ENCODE measurements at regions not wholly inside any gene's neighbourhood (a gene's known extent, or its start where the extent isn't known, plus 50 kb on each side); places are given as distances from the start of the nearest gene placed in this dataset.

- TF ChIP-seq, protein P1, sequence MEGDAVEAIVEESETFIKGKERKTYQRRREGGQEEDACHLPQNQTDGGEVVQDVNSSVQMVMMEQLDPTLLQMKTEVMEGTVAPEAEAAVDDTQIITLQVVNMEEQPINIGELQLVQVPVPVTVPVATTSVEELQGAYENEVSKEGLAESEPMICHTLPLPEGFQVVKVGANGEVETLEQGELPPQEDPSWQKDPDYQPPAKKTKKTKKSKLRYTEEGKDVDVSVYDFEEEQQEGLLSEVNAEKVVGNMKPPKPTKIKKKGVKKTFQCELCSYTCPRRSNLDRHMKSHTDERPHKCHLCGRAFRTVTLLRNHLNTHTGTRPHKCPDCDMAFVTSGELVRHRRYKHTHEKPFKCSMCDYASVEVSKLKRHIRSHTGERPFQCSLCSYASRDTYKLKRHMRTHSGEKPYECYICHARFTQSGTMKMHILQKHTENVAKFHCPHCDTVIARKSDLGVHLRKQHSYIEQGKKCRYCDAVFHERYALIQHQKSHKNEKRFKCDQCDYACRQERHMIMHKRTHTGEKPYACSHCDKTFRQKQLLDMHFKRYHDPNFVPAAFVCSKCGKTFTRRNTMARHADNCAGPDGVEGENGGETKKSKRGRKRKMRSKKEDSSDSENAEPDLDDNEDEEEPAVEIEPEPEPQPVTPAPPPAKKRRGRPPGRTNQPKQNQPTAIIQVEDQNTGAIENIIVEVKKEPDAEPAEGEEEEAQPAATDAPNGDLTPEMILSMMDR (IDR thresholded peaks at IDR 0.05; ENCODE audit: borderline replicate concordance, control extremely low read depth, extremely low read depth, insufficient read depth, missing control alignments), result no peak
- in situ Hi-C loops (cut with MboI; ENCODE audit: low sequenced_read_pairs, unreplicated experiment), result no loop called here
- no peak for DNase-seq (ENCODE audit: low spot score)
Observed at GRCh38 chr3:124267406-124267805, 275.5 kb upstream of the ROPN1 start.

GRCh38 chr3:124268355-124268754 is 276.4 kb upstream of the ROPN1 start:
- in situ Hi-C loops (cut with MboI; ENCODE audit: low sequenced_read_pairs, unreplicated experiment), result no loop called here
- TF ChIP-seq, protein P1 (IDR thresholded peaks at IDR 0.05; ENCODE audit: borderline replicate concordance, control extremely low read depth, extremely low read depth, insufficient read depth, missing control alignments), result no peak
- no peak for DNase-seq (ENCODE audit: low spot score)

- TF ChIP-seq, protein P1 (IDR thresholded peaks at IDR 0.05; ENCODE audit: borderline replicate concordance, control extremely low read depth, extremely low read depth, insufficient read depth, missing control alignments), result no peak
- in situ Hi-C loops (cut with MboI; ENCODE audit: low sequenced_read_pairs, unreplicated experiment), result no loop called here
- DNase-seq (ENCODE audit: low spot score), result no peak
Observed at GRCh38 chr3:124269619-124270018, 277.7 kb upstream of the ROPN1 start.

- no peak for DNase-seq (ENCODE audit: low spot score)
- in situ Hi-C loops (cut with MboI; ENCODE audit: low sequenced_read_pairs, unreplicated experiment), result no loop called here
- TF ChIP-seq, protein P1 (IDR thresholded peaks at IDR 0.05; ENCODE audit: borderline replicate concordance, control extremely low read depth, extremely low read depth, insufficient read depth, missing control alignments), result no peak
Observed at GRCh38 chr3:124272605-124273151, 280.8 kb upstream of the ROPN1 start.

DNA sequence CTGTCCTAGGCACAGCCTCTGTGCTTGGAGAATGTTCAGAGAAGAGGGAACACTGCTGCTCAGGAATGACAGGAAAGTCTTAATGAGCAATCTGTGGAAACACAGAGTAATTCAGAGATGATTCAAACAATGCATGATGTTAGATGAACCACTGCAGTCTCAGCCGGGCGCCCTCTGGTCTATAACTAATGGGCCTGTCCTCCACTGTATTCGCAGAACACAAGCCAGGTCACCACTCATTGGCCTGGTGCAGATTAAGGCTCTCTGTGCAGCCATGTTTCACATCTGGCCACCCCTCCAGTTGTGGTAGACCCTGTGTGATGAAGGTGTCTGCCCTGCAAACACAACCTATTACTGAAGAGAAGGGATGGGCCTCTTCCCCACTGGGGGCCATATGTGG is 281.7 kb upstream of the ROPN1 start:
- DNase-seq (ENCODE audit: low spot score), result no peak
- TF ChIP-seq, protein P1 (IDR thresholded peaks at IDR 0.05; ENCODE audit: borderline replicate concordance, control extremely low read depth, extremely low read depth, insufficient read depth, missing control alignments), result no peak
- in situ Hi-C loops (cut with MboI; ENCODE audit: low sequenced_read_pairs, unreplicated experiment), result no loop called here

DNA sequence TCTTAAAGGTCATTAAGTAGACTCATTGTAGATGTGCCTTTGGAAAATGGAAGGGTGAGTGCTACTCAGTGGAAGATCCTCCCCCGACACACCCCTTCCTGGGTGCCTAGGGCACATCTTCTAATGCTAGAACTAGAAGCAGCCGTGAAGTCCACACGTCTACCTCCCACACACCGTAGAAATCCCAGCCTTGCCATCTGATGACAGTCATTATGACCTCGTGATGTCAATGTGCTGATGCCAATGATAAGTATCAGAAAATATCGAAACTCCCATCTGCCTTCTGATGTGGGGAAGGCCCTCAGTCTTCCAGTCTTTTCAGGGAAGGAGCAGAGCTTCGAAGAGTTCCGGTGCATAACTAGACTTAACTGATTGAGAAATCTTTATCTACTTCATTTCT is 282.1 kb upstream of the ROPN1 start:
- TF ChIP-seq, protein P1 (IDR thresholded peaks at IDR 0.05; ENCODE audit: borderline replicate concordance, control extremely low read depth, extremely low read depth, insufficient read depth, missing control alignments), result no peak
- in situ Hi-C loops (cut with MboI; ENCODE audit: low sequenced_read_pairs, unreplicated experiment), result no loop called here

More for the DNA sequence above, 282.1 kb upstream of the ROPN1 start:
- DNase-seq (ENCODE audit: low spot score), result no peak

Data from GM13976 (cell line).